ENCODE measurements at regions not wholly inside any gene's neighbourhood (a gene's known extent, or its start where the extent isn't known, plus 50 kb on each side); places are given as distances from the start of the nearest gene placed in this dataset.

DNA sequence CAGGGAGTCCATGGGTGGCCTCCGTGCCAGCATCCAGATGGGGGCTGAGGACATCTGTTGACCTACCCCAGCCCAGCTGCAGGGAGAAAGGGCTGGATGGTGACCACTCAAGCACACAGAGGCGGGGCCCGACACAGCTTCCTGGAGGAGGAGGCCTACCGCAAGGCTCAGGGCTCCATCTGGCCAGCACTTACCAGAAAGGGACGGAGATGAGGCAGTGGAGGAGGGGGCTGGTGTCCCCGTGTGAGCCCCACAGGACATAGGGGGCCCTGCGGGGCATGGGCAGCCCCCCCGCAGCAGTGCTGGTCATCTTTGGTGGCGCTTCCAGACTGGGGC lies 147.5 kb upstream of the CIBAR2 start:
- TF ChIP-seq, protein P1, sequence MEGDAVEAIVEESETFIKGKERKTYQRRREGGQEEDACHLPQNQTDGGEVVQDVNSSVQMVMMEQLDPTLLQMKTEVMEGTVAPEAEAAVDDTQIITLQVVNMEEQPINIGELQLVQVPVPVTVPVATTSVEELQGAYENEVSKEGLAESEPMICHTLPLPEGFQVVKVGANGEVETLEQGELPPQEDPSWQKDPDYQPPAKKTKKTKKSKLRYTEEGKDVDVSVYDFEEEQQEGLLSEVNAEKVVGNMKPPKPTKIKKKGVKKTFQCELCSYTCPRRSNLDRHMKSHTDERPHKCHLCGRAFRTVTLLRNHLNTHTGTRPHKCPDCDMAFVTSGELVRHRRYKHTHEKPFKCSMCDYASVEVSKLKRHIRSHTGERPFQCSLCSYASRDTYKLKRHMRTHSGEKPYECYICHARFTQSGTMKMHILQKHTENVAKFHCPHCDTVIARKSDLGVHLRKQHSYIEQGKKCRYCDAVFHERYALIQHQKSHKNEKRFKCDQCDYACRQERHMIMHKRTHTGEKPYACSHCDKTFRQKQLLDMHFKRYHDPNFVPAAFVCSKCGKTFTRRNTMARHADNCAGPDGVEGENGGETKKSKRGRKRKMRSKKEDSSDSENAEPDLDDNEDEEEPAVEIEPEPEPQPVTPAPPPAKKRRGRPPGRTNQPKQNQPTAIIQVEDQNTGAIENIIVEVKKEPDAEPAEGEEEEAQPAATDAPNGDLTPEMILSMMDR (IDR thresholded peaks at IDR 0.05), result no peak
- no peak for TF ChIP-seq POLR2A (IDR thresholded peaks at IDR 0.05)

Data from thyroid gland (tissue), 4 donors.